HG03520 (cell line): ENCODE measurements at regions not wholly inside any gene's neighbourhood (a gene's known extent, or its start where the extent isn't known, plus 50 kb on each side); places are given as distances from the start of the nearest gene placed in this dataset.
"Not testable (repeated sequence)": the region's sequence is repeated elsewhere in the genome, so short reads cannot be mapped to it uniquely, and the experiment has no call there.

Source experiments
- ATAC-seq: cut with Tn5 transposase; IDR thresholded peaks from one replicate; pipeline ENCODE4 v1.9.1; 2021; ENCODE audit warnings: mild to moderate bottlenecking, moderate library complexity; ENCODE audit not compliant: unreplicated experiment

- no peak for ATAC-seq
These were observed 160.2 kb downstream of the ADSS2 start for GRCh38 chr1:244291236-244292201.

GRCh38 chr1:244294599-244295224 lies 157.0 kb downstream of the ADSS2 start:
- ATAC-seq, result no peak

DNA sequence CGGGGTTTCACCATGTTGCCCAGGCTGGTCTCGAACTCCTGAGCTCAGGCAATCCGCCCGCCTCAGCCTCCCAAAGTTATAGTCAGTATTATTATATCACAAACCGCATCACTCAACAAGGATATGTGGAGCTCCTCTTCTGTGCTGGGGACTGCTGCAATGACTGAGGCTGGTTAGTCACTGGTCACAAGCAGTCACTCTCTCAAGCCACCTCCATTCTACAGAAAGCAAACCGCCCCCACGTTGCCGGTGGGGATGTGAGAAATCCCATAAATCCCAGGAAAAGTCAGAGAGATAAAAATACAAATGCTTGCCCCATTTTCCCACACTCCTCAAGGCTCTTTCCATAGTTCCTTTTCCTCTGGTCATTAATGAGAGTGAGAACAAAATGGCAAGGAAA lies 155.7 kb downstream of the ADSS2 start:
- no peak for ATAC-seq

DNA sequence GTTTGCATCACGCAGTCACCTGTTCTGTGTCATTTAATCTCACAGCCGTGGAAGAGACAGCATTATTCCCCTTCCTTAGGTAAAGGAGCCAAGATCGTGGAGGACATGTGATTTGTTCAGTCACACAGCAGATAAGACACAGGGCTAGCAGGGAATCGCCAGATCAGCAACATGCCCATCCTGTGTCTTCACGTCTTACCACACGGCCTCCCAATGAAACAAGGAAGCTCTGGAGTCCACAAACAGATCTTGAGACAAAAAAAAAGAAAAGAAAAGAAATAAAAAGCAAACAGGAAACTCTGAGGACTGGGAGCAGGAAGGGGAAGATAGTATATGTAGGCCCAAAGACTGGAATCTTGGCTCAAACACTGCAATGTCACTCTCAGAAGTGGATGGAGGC lies 155.3 kb downstream of the ADSS2 start:
- ATAC-seq, result no peak

- ATAC-seq, result no peak
These were observed 154.6 kb downstream of the ADSS2 start for GRCh38 chr1:244297087-244297486.

DNA sequence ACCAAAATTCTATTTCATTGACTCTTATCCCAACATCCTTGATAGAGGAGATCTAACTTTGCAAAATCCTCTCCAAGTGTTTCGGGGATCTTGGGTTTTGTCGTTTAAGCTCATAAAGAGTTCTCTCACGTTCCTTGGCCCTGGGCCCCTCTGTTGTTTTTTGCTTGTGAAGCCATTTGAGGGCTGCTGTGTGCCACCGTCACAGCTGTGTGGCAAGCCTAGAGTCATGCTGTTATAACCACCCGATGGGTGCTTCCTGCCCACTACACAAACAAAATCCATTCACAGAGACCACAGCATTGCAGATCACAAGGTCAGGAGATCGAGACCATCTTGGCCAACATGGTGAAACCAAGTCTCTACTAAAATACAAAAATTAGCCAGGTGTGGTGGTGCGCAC lies 154.1 kb downstream of the ADSS2 start:
- ATAC-seq, result no peak

DNA sequence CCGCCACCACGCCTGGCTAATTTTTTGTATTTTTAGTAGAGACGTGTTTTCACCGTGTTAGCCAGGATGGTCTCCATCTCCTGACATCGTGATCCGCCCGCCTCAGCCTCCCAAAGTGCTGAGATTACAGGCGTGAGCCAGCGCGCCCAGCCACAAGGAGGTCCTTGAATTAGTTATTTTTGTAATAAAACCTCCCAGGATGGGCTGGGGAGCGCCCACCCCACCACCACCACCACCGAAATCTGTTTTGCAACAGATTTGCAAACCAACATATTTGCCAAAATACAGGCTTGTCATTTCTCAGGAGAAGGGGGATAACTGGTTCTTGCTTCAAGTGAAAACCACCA lies 151.7 kb downstream of the ADSS2 start:
- not testable (repeated sequence) for ATAC-seq

DNA sequence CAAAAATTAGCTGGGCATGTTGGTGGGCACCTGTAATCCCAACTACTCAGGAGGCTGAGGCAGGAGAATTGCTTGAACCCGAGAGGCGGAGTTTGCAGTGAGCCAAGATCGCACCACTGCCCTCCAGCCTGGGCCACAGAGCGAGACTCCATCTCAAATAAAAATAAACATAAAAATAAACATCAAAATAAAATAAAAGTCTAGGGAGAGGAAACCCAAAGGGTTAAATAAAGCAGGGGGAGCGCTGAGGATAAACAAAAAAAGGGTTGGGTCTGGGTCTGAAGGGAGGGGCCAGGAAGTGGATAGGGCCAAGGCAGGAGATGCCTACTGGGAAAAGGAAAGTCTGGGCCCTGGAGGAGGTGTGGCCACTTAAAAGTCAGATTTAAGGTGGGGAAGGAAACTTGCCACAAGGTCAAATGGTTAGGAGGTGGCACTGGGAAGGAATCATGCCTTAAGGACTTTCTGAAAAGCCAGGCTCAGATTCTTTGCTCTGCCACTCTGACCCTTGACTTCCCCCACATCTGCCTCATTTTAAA lies 150.0 kb downstream of the ADSS2 start:
- ATAC-seq, result no peak

DNA sequence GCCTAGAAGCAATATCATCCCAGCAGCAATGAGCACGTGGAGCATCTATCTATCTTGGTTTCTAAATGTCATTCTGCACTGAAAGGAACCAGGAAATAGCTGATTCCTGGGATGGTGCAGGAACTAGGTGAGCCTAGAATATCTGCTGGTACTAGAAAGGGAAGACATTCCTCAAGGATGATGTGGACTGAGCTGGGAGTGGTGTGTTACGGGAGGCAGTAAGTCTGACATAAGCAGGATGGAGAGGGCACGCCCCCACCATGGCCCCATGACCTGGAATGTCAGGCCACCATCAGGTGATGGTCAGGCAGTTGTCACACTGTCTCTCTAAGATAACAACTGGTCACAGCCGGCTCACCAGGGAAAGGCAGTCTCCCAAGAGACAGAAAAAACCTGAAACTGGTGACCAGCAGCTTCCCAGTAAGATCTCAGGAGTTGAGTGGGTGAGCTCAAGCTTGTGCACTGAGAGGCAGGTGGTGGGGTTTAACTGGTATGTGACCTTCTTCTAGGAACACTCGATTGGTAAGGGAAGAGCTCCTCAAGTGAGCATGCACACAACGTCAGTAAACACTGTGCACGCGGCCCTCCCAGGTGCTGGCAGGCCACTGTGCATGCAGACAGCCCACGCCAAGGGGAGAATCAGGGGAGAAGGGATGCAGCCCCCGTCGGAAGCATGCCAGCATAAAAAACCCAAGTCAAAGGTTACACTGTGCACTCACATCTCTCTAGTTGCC lies 148.7 kb downstream of the ADSS2 start:
- ATAC-seq, result no peak

DNA sequence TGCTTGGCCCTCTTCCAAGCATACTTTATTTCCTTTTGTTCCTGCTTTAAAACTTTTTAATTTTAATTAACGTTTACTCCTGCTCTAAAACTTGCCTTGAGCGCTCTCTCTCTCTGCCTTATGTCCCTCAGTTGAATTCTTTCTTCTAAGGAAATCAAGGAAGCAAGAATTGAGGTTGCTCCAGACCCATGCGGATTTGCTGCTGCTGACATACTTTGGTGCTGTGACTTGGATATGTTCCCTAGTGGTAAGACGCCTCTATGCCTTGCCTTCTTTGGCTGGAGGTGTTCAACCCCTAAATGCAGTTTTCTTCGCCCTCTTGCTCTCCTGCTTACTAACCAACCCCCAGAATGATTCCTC lies 148.1 kb downstream of the ADSS2 start:
- ATAC-seq, result no peak

GRCh38 chr1:244304156-244304555 lies 147.6 kb downstream of the ADSS2 start:
- ATAC-seq, result no peak

GRCh38 chr1:244304656-244305055 lies 147.1 kb downstream of the ADSS2 start:
- no peak for ATAC-seq

GRCh38 chr1:244305776-244306341 lies 145.8 kb downstream of the ADSS2 start:
- no peak for ATAC-seq

DNA sequence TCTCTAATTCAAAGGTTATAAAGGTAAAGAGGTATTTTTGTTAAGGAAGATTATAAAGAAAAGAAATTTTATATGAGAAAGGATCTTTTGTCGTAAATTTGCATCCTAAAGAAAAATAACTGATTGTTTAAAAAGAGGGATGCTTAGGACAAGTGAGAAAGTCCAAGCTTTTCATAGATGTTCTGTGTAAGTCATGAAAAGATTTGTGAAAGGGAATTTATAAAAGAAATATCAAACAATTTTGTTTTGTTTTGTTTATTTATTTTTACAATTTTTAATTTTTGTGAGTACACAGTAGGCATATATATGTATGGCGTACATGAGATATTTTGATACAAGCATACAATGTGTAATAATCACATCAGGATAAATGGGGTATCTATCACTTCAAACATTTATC lies 145.2 kb downstream of the ADSS2 start:
- ATAC-seq, result no peak

DNA sequence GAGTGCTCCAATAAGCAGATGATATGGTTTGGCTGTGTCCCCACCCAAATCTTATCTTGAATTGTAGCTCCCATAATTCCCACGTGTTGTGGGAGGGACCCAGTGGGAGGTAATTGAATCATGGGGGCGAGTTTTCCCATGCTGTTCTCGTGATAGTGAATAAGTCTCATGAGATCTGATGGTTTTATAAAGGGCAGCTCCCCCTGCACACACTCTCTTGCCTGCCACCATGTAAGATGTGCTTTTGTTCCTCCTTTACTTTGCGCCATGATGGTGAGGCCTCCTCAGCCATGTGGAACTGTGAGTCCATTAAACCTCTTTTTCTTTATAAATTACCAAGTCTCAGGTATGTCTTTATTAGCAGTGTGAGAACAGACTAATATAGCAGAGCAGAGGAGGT lies 142.5 kb downstream of the ADSS2 start:
- not testable (repeated sequence) for ATAC-seq

DNA sequence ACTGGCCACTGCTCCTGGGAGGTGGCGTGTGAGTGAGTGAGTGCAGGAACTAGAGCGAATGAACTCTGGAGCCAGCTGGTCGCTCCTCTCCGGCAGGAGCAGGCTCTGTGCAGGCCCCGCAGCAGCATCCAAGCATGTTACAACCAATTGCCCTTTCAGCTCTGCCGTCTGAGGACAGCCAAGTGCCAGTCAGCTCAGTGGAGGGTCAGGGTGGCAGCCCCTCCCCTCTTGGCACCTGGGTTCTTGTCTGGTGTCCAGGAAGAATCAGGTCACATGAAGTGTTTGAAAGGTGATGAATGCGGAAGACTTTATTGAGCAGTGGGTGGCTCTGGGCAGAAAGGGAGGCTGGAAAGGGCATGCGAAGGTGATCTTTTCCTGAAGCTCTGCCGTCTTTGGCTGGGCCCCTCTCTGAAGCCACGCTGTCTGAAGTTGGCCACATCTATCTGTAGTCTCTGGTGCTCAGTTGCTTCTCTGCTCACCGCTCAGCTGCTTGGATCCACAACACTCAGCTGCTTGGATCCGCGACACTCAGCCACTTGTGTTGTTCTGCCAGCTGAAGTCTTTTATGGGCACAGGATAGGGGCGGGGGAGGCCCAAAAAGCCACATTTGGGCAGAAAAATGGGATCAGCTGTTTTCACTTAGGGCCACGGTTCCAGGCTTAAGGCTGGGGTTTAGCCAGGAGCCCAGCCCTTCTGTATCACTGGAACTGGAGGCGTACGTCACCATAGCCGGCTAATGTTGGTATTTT lies 139.8 kb downstream of the ADSS2 start:
- no peak for ATAC-seq

GRCh38 chr1:244313346-244313745 lies 138.4 kb downstream of the ADSS2 start:
- ATAC-seq, result no peak

DNA sequence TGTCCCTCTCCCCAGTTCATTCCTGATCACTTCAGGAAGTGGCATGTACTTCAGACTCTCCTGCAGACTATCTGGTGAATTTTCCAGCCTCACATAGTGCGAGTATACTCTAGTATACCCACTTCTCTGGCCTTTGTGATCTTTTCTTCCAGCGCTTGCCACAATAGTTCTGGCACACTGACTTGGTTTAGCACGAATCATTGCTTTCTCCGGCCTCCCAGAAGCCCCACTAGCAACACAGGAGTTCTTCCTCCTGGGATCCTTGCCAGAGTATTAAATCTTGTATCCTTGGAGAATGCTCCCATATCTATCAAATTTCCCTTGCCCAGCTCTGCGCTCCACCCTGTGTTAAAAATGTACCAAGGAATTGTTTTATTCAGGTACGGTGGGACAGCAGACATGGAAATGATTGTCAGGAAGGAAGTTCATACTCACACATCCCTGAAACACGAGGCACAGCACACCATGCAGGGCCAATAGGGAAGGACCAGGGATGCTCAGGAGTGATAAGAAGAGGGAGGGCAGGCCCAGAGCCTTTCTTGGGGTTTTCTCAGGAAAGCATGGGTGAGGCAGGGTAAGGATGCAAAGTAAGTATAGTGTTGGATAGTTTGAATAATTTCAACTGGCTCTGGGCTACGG lies 136.7 kb downstream of the ADSS2 start:
- no peak for ATAC-seq

GRCh38 chr1:244315996-244316395 lies 135.7 kb downstream of the ADSS2 start:
- no peak for ATAC-seq

GRCh38 chr1:244316407-244316806 lies 135.3 kb downstream of the ADSS2 start:
- ATAC-seq, result no peak
